ENCODE measurements at regions not wholly inside any gene's neighbourhood (a gene's known extent, or its start where the extent isn't known, plus 50 kb on each side); places are given as distances from the start of the nearest gene placed in this dataset.

DNA sequence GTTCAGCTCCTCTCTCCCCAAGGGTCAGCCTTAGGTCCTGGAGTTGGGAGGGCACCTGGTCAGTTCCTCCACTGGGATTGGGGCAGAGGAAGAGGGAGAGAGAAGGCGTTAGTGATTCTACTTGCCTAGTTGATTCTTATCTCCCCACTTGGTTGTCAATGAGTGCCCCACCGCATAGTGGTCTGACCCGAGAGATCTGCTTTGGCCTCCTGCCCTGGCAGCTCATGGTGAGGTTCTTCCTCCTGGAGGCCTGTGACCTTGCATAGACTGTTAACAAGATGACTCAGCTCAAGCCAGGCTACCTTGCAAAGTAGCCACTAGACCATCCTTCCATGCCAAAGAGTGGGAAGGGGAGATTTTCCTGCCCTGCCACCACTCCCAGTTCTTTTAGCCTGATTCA, 160.6 kb downstream of the TMEM200A start:
- TF ChIP-seq, protein P1, sequence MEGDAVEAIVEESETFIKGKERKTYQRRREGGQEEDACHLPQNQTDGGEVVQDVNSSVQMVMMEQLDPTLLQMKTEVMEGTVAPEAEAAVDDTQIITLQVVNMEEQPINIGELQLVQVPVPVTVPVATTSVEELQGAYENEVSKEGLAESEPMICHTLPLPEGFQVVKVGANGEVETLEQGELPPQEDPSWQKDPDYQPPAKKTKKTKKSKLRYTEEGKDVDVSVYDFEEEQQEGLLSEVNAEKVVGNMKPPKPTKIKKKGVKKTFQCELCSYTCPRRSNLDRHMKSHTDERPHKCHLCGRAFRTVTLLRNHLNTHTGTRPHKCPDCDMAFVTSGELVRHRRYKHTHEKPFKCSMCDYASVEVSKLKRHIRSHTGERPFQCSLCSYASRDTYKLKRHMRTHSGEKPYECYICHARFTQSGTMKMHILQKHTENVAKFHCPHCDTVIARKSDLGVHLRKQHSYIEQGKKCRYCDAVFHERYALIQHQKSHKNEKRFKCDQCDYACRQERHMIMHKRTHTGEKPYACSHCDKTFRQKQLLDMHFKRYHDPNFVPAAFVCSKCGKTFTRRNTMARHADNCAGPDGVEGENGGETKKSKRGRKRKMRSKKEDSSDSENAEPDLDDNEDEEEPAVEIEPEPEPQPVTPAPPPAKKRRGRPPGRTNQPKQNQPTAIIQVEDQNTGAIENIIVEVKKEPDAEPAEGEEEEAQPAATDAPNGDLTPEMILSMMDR (IDR thresholded peaks at IDR 0.05): no peak
- no peak for TF ChIP-seq POLR2A (IDR thresholded peaks at IDR 0.05)
